Bronchial epithelial cell (primary cell): ENCODE measurements at regions not wholly inside any gene's neighbourhood (a gene's known extent, or its start where the extent isn't known, plus 50 kb on each side); places are given as distances from the start of the nearest gene placed in this dataset.

Experiments
- DNase-seq: peaks from one replicate; pipeline ENCODE4 v3.0.0-alpha.2; 2010; ENCODE audit warnings: low read depth
- FAIRE-seq: peaks from 2 replicates; lab custom pipeline; 2011; peaks lifted over from hg19 to GRCh38; lab: Jason Lieb, UNC
- H3K27me3 ChIP-seq: 2 replicates; pipeline ENCODE4 v1.5.1; 2011; ENCODE audit warnings: low read length; ENCODE audit not compliant: control insufficient read depth, insufficient read depth
- H3K36me3 ChIP-seq: 2 replicates; pipeline ENCODE4 v1.5.1; 2011; ENCODE audit warnings: low read length; ENCODE audit not compliant: control insufficient read depth, insufficient read depth
- H3K4me3 ChIP-seq: 2 replicates; pipeline ENCODE4 v1.5.1; 2011; ENCODE audit warnings: mild to moderate bottlenecking, low read depth, low read length, control low read depth
- CTCF ChIP-seq: IDR thresholded peaks from 2 replicates; pipeline ENCODE4 v1.5.1; 2011; ENCODE audit warnings: mild to moderate bottlenecking, moderate library complexity, low read length, control low read depth, inconsistent platforms; ENCODE audit not compliant: insufficient read depth, severe bottlenecking

GRCh38 chr17:70343114-70343513, 173.8 kb downstream of the KCNJ2 start:
- no peak for TF ChIP-seq CTCF
- H3K27me3 ChIP-seq, result no peaks in the 10 kb centered on the region
- H3K4me3 ChIP-seq, result no peak overlapping the region
- no peak for DNase-seq
- FAIRE-seq, result no peak
- no peaks in the 10 kb centered on the region for H3K36me3 ChIP-seq

GRCh38 chr17:70344386-70345060, 175.2 kb downstream of the KCNJ2 start:
- no peak overlapping the region for H3K4me3 ChIP-seq
- H3K27me3 ChIP-seq, result no peaks in the 10 kb centered on the region
- DNase-seq (peak; percentile 12), FAIRE-seq (no peak)
- no peaks in the 10 kb centered on the region for H3K36me3 ChIP-seq
- TF ChIP-seq CTCF, result no peak

- peak; percentile 32 for FAIRE-seq
- H3K4me3 ChIP-seq, result no peak overlapping the region
Observed at GRCh38 chr17:70345061-70345460, 175.7 kb downstream of the KCNJ2 start.

GRCh38 chr17:70352834-70353233, 183.5 kb downstream of the KCNJ2 start:
- peak; percentile 56 for DNase-seq
- TF ChIP-seq CTCF, result no peak
- no peak overlapping the region for H3K4me3 ChIP-seq
- no peaks in the 10 kb centered on the region for H3K27me3 ChIP-seq
- no peaks in the 10 kb centered on the region for H3K36me3 ChIP-seq
- FAIRE-seq, result no peak

More at GRCh38 chr17:70345061-70345460, 175.7 kb downstream of the KCNJ2 start:
- H3K27me3 ChIP-seq, result no peaks in the 10 kb centered on the region
- DNase-seq, result no peak
- no peaks in the 10 kb centered on the region for H3K36me3 ChIP-seq
- TF ChIP-seq CTCF, result no peak

- no peaks in the 10 kb centered on the region for H3K36me3 ChIP-seq
- TF ChIP-seq CTCF, result no peak
- FAIRE-seq (no peak), DNase-seq (no peak)
- no peak overlapping the region for H3K4me3 ChIP-seq
- H3K27me3 ChIP-seq, result no peaks in the 10 kb centered on the region
Observed at GRCh38 chr17:70353408-70354092, 184.2 kb downstream of the KCNJ2 start.

GRCh38 chr17:70355185-70355584, 185.9 kb downstream of the KCNJ2 start:
- H3K27me3 ChIP-seq, result no peaks in the 10 kb centered on the region
- TF ChIP-seq CTCF, result no peak
- no peak for FAIRE-seq
- H3K36me3 ChIP-seq, result no peaks in the 10 kb centered on the region
- H3K4me3 ChIP-seq, result no peak overlapping the region
- DNase-seq, result no peak
